ENCODE measurements at regions not wholly inside any gene's neighbourhood (a gene's known extent, or its start where the extent isn't known, plus 50 kb on each side); places are given as distances from the start of the nearest gene placed in this dataset.

DNA sequence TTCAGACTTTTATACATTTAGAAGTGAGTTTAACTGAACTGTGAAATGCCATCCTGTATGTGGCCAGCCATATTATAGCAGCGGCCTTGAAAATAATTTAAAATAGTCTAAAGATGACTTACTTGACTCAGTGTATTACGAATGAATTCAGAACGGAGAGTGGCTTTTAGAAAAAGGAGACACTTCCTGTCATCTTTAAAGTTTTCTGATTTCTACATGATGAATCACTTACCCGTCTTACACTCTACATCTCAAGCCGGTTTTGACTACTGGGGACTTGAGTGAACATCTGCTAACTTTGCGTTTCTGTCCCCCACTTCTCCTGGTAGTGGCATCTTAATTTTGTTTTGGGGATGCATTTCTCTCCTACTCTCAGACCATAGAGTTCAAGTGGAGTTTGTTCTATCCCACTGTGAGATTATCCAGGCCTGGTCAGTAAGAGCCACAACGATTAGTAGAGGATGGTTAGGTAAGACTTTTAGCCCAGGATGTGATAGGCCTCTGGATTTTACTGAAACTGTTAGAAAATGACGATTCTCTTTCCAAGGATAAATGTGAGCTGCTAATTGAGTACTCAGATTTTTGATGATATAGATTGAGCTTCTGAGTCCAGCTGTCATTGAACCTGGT is 175.4 kb upstream of the CADPS start:
- TF ChIP-seq FOXM1 (IDR thresholded peaks at IDR 0.05; ENCODE audit: borderline replicate concordance, low read depth) (no peak), EP300 (IDR thresholded peaks at IDR 0.05; ENCODE audit: borderline replicate concordance) (no peak), NFIC (IDR thresholded peaks at IDR 0.05) (no peak), TAF1 (IDR thresholded peaks at IDR 0.05; ENCODE audit: low read depth) (no peak), CREB1 (IDR thresholded peaks at IDR 0.05; ENCODE audit: low read depth) (no peak), CEBPB (IDR thresholded peaks at IDR 0.05) (no peak), TEAD4 (IDR thresholded peaks at IDR 0.05) (no peak), TCF12 (IDR thresholded peaks at IDR 0.05; ENCODE audit: low read depth) (no peak), USF1 (IDR thresholded peaks at IDR 0.05) (no peak)
- TF ChIP-seq, protein P1, sequence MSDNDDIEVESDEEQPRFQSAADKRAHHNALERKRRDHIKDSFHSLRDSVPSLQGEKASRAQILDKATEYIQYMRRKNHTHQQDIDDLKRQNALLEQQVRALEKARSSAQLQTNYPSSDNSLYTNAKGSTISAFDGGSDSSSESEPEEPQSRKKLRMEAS (IDR thresholded peaks at IDR 0.05), result no peak
